HepG2 (cell line): ENCODE measurements at regions not wholly inside any gene's neighbourhood (a gene's known extent, or its start where the extent isn't known, plus 50 kb on each side); places are given as distances from the start of the nearest gene placed in this dataset.

Source experiments
- ATAC-seq: fragments of 200-7000 bp; cut with Tn5 transposase; 3 replicates; pipeline ENCODE4 v1.9.1; 2020; ENCODE audit warnings: mild to moderate bottlenecking, moderate library complexity
- BruUV-seq: library from RNA; stranded (reverse); fragments of 400-500 nt; replicated peaks from 2 replicates; lab custom pipeline; 2021; lab: Mats Ljungman, UMichigan
- CTCF ChIA-PET: fragments of 300-600 bp; formaldehyde crosslinking; extraction: SDS; loops from one replicate; lab custom pipeline; 2021; ENCODE audit warnings: low total read pairs, inconsistent platforms, low intra/inter-chr PET ratio; lab: Yijun Ruan, JAX
- POLR2A ChIA-PET: fragments of 350-600 bp; sonication (Branson Sonifier 250); formaldehyde crosslinking; loops from one replicate; lab custom pipeline; 2020; ENCODE audit warnings: antibody characterized with exemption, inconsistent platforms; lab: Yijun Ruan, JAX
- DNase-seq: peaks from one replicate; pipeline ENCODE4 v3.0.0-alpha.2; 2015; ENCODE audit warnings: low spot score
- FAIRE-seq: peaks from 3 replicates; lab custom pipeline; 2011; peaks lifted over from hg19 to GRCh38; lab: Jason Lieb, UNC
- H2AFZ ChIP-seq: one replicate; pipeline ENCODE4 v1.6.1; 2011; ENCODE audit warnings: low read length, inconsistent platforms
- H3K27ac ChIP-seq: fragments of 300-600 bp; 3 replicates; pipeline ENCODE4 v1.8.0; 2011; ENCODE audit warnings: mixed run types, mild to moderate bottlenecking, mixed read lengths, low read length, inconsistent platforms; ENCODE audit not compliant: insufficient read depth; ENCODE audit errors: extremely low read length
- H3K27me3 ChIP-seq, 2 experiments: fragments of 200-600 bp in 1 of 2; 2 replicates in 1 of 2; 3 replicates in 1 of 2; pipeline versions ENCODE4 v1.6.0 to v1.8.0; 2011; ENCODE audit warnings: low read length in 2 of 2, mild to moderate bottlenecking in 2 of 2, moderate library complexity in 2 of 2, inconsistent platforms in 1 of 2; ENCODE audit not compliant: insufficient read depth in 2 of 2, control insufficient read depth in 1 of 2
- H3K36me3 ChIP-seq, 2 experiments: fragments of 200-600 bp in 1 of 2; replicated peaks in 1 of 2; 2 replicates in 1 of 2; 3 replicates in 1 of 2; pipeline versions ENCODE4 v1.5.1 to v1.8.0; 2011; ENCODE audit warnings: low read length in 2 of 2, inconsistent platforms in 1 of 2; ENCODE audit not compliant: insufficient read depth in 2 of 2, control insufficient read depth in 1 of 2
- H3K4me1 ChIP-seq: 2 replicates; pipeline ENCODE4 v1.5.1; 2012; ENCODE audit warnings: low read length, inconsistent platforms; ENCODE audit not compliant: insufficient read depth
- H3K4me2 ChIP-seq: 2 replicates; pipeline ENCODE4 v1.6.0; 2011; ENCODE audit warnings: low read depth, low read length, inconsistent platforms
- H3K4me3 ChIP-seq, 3 experiments: fragments of 200-600 bp in 1 of 3; sonication (generic), shearing (Covaris generic) in 1 of 3; replicated peaks in 1 of 3; 2 replicates each; pipeline ENCODE4 v1.5.1; 2011 to 2016; ENCODE audit warnings: low read length in 3 of 3, inconsistent platforms in 2 of 3, low read depth in 2 of 3, mild to moderate bottlenecking in 2 of 3, control low read depth in 1 of 3, mixed read lengths in 1 of 3; ENCODE audit not compliant: insufficient read depth in 1 of 3
- H3K79me2 ChIP-seq: one replicate; pipeline ENCODE4 v1.6.1; 2011; ENCODE audit warnings: low read length, inconsistent platforms; ENCODE audit not compliant: insufficient read depth
- H3K9ac ChIP-seq: 2 replicates; pipeline ENCODE4 v1.6.0; 2011; ENCODE audit warnings: mild to moderate bottlenecking, low read depth, low read length, inconsistent platforms; ENCODE audit not compliant: insufficient read depth
- H3K9me3 ChIP-seq: 2 replicates; pipeline ENCODE4 v1.5.1; 2012; ENCODE audit warnings: mild to moderate bottlenecking, low read length
- H4K20me1 ChIP-seq: 2 replicates; pipeline ENCODE4 v1.6.0; 2011; ENCODE audit warnings: inconsistent platforms, mild to moderate bottlenecking, low read length, moderate library complexity; ENCODE audit not compliant: insufficient read depth
- ASH2L ChIP-seq: fragments of 300-600, 200-600 bp; sonication (generic); IDR thresholded peaks from 2 replicates; pipeline ENCODE4 v1.7.0; 2017; ENCODE audit warnings: low read depth, mild to moderate bottlenecking, moderate library complexity, mixed read lengths, low read length; ENCODE audit not compliant: insufficient read length
- ERF ChIP-seq: IDR thresholded peaks from 2 replicates; pipeline ENCODE4 v1.6.1; 2018; ENCODE audit warnings: missing biosample characterization, missing genetic modification reagents
- HCFC1 ChIP-seq: fragments of 150-350 bp; IDR thresholded peaks from 2 replicates; pipeline ENCODE4 v1.6.1; 2014; ENCODE audit warnings: low read depth, low read length
- IRF2 ChIP-seq: IDR thresholded peaks from 2 replicates; pipeline ENCODE4 v1.6.1; 2018; ENCODE audit warnings: missing genetic modification reagents, missing compliant biosample characterization
- NBN ChIP-seq: fragments of 450-650 bp; conservative IDR thresholded peaks from 2 replicates; pipeline ENCODE4 v1.6.1; 2017
- SALL2 ChIP-seq: sonication (generic); formaldehyde crosslinking; IDR thresholded peaks from 2 replicates; pipeline ENCODE4 v1.8.1; 2023; ENCODE audit warnings: mild to moderate bottlenecking, missing genetic modification reagents, inconsistent platforms
- SIN3B ChIP-seq: fragments of 150-350 bp; IDR thresholded peaks from 2 replicates; pipeline ENCODE4 v1.6.1; 2014; ENCODE audit warnings: low read length
- SPEN ChIP-seq: sonication (generic); formaldehyde crosslinking; IDR thresholded peaks from 2 replicates; pipeline ENCODE4 v1.5.1; 2020; ENCODE audit warnings: low read depth, mild to moderate bottlenecking, missing genetic modification reagents
- TBX2 ChIP-seq: sonication (generic); formaldehyde crosslinking; IDR thresholded peaks from 2 replicates; pipeline ENCODE4 v1.5.0; 2020; ENCODE audit warnings: missing genetic modification reagents, mild to moderate bottlenecking, borderline replicate concordance
- ZNF275 ChIP-seq: sonication (generic); formaldehyde crosslinking; IDR thresholded peaks from 2 replicates; pipeline ENCODE4 v1.8.0; 2022; ENCODE audit warnings: missing genetic modification reagents, mild to moderate bottlenecking, inconsistent platforms, borderline replicate concordance
- ZNF382 ChIP-seq: sonication (generic); formaldehyde crosslinking; IDR thresholded peaks from 2 replicates; pipeline ENCODE4 v1.5.0; 2020; ENCODE audit warnings: missing genetic modification reagents, mild to moderate bottlenecking, borderline replicate concordance
- ZNF501 ChIP-seq: sonication (generic); formaldehyde crosslinking; IDR thresholded peaks from 2 replicates; pipeline ENCODE4 v1.5.1; 2020; ENCODE audit warnings: mild to moderate bottlenecking, moderate library complexity, missing genetic modification reagents
- ZNF546 ChIP-seq: sonication (generic); formaldehyde crosslinking; conservative IDR thresholded peaks from 2 replicates; pipeline ENCODE4 v1.8.1; 2023; ENCODE audit warnings: mild to moderate bottlenecking, missing genetic modification reagents
- ZNF629 ChIP-seq: sonication (generic); formaldehyde crosslinking; conservative IDR thresholded peaks from 2 replicates; pipeline ENCODE4 v1.5.0; 2020; ENCODE audit warnings: missing genetic modification reagents
- WGBS: methylation state at CpG from one replicate; pipeline ENCODE4 v1.1.6; 2017; ENCODE audit warnings: low lambda C conversion rate; 5-methylcytosine and 5-hydroxymethylcytosine counted together
- in situ Hi-C: cut with HindIII; loops from 2 replicates; pipeline ENCODE4 v1.10.0; 2017; ENCODE audit warnings: low pct_unique_long_range_greater_than_20kb; ENCODE audit not compliant: extremely low pct_ligation_motif_present
- intact Hi-C: fragments of 100-400 bp; cut with micrococcal nuclease; formaldehyde crosslinking; loops from one replicate; pipeline ENCODE4 v1.10.0; 2022; ENCODE audit not compliant: unreplicated experiment
- TF ChIP-seq, protein P1 (sequence below): IDR thresholded peaks from 2 replicates; pipeline ENCODE4 v1.6.1; 2012; ENCODE audit warnings: inconsistent platforms
- TF ChIP-seq, protein P2 (sequence below): sonication (generic); formaldehyde crosslinking; IDR thresholded peaks from 2 replicates; pipeline ENCODE4 v1.4.0; 2020; ENCODE audit warnings: mild to moderate bottlenecking, low read depth, missing genetic modification reagents

GRCh38 chr15:70342554-70343548 lies 245.1 kb upstream of the TLE3 start:
- H3K9ac ChIP-seq, result no peak overlapping the region
- in situ Hi-C loops (no loop called here), intact Hi-C loops (no loop called here)
- no peak overlapping the region for H3K4me3 ChIP-seq
- TF ChIP-seq ZNF629, result peak; percentile 67
- no peak for TF ChIP-seq ZNF501 (CRISPR knock-in tag)
- WGBS, result 36% methylated on average over 6 of the region's 8 CpGs
- ATAC-seq, result no peak
- H3K79me2 ChIP-seq, result no peaks in the 10 kb centered on the region
- H3K36me3 ChIP-seq, result no peaks in the 10 kb centered on the region
- BruUV-seq, result no TSS peak
- H4K20me1 ChIP-seq, result no peaks in the 10 kb centered on the region
- ChIA-PET CTCF (no interaction called here), POLR2A (no interaction called here)
- H3K9me3 ChIP-seq, result no peaks in the 10 kb centered on the region
- H3K4me2 ChIP-seq, result no peak overlapping the region
- no peak for FAIRE-seq
- H3K27me3 ChIP-seq, result peaks cover 0 to under 1% of the 10 kb centered on the region in 2 experiments; a peak in 1 of 5 replicates
- H3K4me1 ChIP-seq, result no peaks in the 10 kb centered on the region
- H2AFZ ChIP-seq, result no peak overlapping the region
- H3K27ac ChIP-seq, result no peak overlapping the region
- no peak for DNase-seq

GRCh38 chr15:70342141-70342540 lies 244.4 kb upstream of the TLE3 start:
- 48% methylated on average over 7 of the region's 7 CpGs for WGBS
- ATAC-seq, result no peak
- Histone ChIP-seq H3K4me3 (no peak overlapping the region), H3K27ac (no peak overlapping the region), H3K9ac (no peak overlapping the region), H2AFZ (no peak overlapping the region), H3K79me2 (no peaks in the 10 kb centered on the region), H4K20me1 (no peaks in the 10 kb centered on the region), H3K4me2 (no peak overlapping the region), H3K27me3 (no peaks in the 10 kb centered on the region; a peak in 1 of 5 replicates), H3K36me3 (no peaks in the 10 kb centered on the region), H3K4me1 (no peaks in the 10 kb centered on the region), H3K9me3 (no peaks in the 10 kb centered on the region)
- DNase-seq, result no peak
- CTCF ChIA-PET, result no interaction called here
- in situ Hi-C loops (no loop called here), intact Hi-C loops (no loop called here)
- POLR2A ChIA-PET, result no interaction called here
- no TSS peak for BruUV-seq
- FAIRE-seq, result no peak
- TF ChIP-seq, protein P1, sequence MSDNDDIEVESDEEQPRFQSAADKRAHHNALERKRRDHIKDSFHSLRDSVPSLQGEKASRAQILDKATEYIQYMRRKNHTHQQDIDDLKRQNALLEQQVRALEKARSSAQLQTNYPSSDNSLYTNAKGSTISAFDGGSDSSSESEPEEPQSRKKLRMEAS, result no peak
- no peak for TF ChIP-seq HCFC1
- no peak for TF ChIP-seq ASH2L
- TF ChIP-seq TBX2 (CRISPR knock-in tag), result no peak
- TF ChIP-seq ERF (CRISPR knock-in tag), result no peak
- no peak for TF ChIP-seq ZNF546 (CRISPR knock-in tag)
- TF ChIP-seq SALL2 (CRISPR knock-in tag), result no peak
- TF ChIP-seq ZNF382 (CRISPR knock-in tag), result no peak
- no peak for TF ChIP-seq IRF2
- TF ChIP-seq, protein P2, sequence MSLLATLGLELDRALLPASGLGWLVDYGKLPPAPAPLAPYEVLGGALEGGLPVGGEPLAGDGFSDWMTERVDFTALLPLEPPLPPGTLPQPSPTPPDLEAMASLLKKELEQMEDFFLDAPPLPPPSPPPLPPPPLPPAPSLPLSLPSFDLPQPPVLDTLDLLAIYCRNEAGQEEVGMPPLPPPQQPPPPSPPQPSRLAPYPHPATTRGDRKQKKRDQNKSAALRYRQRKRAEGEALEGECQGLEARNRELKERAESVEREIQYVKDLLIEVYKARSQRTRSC (CRISPR knock-in tag), result no peak
- TF ChIP-seq ZNF275 (CRISPR knock-in tag), result no peak
- TF ChIP-seq NBN, result no peak
- no peak for TF ChIP-seq SIN3B
- no peak for TF ChIP-seq SPEN
